ENCODE measurements at regions not wholly inside any gene's neighbourhood (a gene's known extent, or its start where the extent isn't known, plus 50 kb on each side); places are given as distances from the start of the nearest gene placed in this dataset.

- no peak overlapping the region for H3K4me2 ChIP-seq
- H3K9me2 ChIP-seq: no peaks in the 10 kb centered on the region
- H3K27me3 ChIP-seq (ENCODE audit: insufficient read depth): no peaks in the 10 kb centered on the region
- TF ChIP-seq NFIC (IDR thresholded peaks at IDR 0.05; ENCODE audit: borderline replicate concordance): no peak
- peak; percentile 43; the same call in 1 of the 2 replicates for TF ChIP-seq GATA2 (CRISPR knock-in tag; IDR thresholded peaks at IDR 0.05)
- ChIA-PET POLR2A (no interaction called here), CTCF (interaction anchor here (1.0 to 1.2 kb wide), 2 partner anchors 11 to 29 kb away, joined by 3 read pairs; no protein-coding TSS in a partner anchor)
- H3K9ac ChIP-seq: no peak overlapping the region
- H3F3A ChIP-seq (replicated peaks; ENCODE audit: insufficient read depth): no peaks in the 10 kb centered on the region
- no peaks in the 10 kb centered on the region for H3K79me2 ChIP-seq (ENCODE audit: insufficient read depth)
- no peaks in the 10 kb centered on the region; a peak in 1 of 4 replicates for H3K4me1 ChIP-seq (ENCODE audit: control insufficient read depth in 1 of 2, insufficient read depth in 2 of 2, low read depth in 1 of 2, low read length in 1 of 2)
- no peak overlapping the region for H3K4me3 ChIP-seq (ENCODE audit: low read depth in 2 of 2, low read length in 1 of 2)
- no peak overlapping the region for H3K27ac ChIP-seq (ENCODE audit: low read depth in 2 of 2, low read length in 1 of 2)
- H4K20me1 ChIP-seq (ENCODE audit: insufficient read depth): no peaks in the 10 kb centered on the region
- DNase-seq: peak; percentile 7
- no peak overlapping the region for H2AFZ ChIP-seq (ENCODE audit: low read depth)
- H3K36me3 ChIP-seq (replicated peaks in 1 of 2; ENCODE audit: control insufficient read depth in 1 of 2, insufficient read depth in 2 of 2, low read length in 1 of 2): no peaks in the 10 kb centered on the region
- 63% methylated on average over 1 of the region's 1 CpG for WGBS (ENCODE audit: low lambda C conversion rate)
- no peaks in the 10 kb centered on the region for H3K9me3 ChIP-seq
Observed at GRCh38 chr4:100838286-100838685, 320.5 kb upstream of the EMCN start.

GRCh38 chr4:100836929-100837328 is 319.1 kb upstream of the EMCN start:
- WGBS (ENCODE audit: low lambda C conversion rate): 50% methylated on average over 1 of the region's 1 CpG
- Histone ChIP-seq H3F3A (replicated peaks; ENCODE audit: insufficient read depth) (no peaks in the 10 kb centered on the region), H3K9me3 (no peaks in the 10 kb centered on the region), H3K4me3 (ENCODE audit: low read depth in 2 of 2, low read length in 1 of 2) (no peak overlapping the region), H3K27ac (ENCODE audit: low read depth in 2 of 2, low read length in 1 of 2) (no peak overlapping the region), H3K4me1 (ENCODE audit: control insufficient read depth in 1 of 2, insufficient read depth in 2 of 2, low read depth in 1 of 2, low read length in 1 of 2) (no peaks in the 10 kb centered on the region; a peak in 1 of 4 replicates), H3K36me3 (replicated peaks in 1 of 2; ENCODE audit: control insufficient read depth in 1 of 2, insufficient read depth in 2 of 2, low read length in 1 of 2) (no peaks in the 10 kb centered on the region), H3K4me2 (no peak overlapping the region), H3K9ac (no peak overlapping the region), H4K20me1 (ENCODE audit: insufficient read depth) (no peaks in the 10 kb centered on the region), H3K27me3 (ENCODE audit: insufficient read depth) (no peaks in the 10 kb centered on the region), H3K9me2 (no peaks in the 10 kb centered on the region), H2AFZ (ENCODE audit: low read depth) (no peak overlapping the region), H3K79me2 (ENCODE audit: insufficient read depth) (no peaks in the 10 kb centered on the region)
- TF ChIP-seq CTCF (IDR thresholded peaks at IDR 0.05) (no peak), JUND (IDR thresholded peaks at IDR 0.05) (no peak), EZH2phosphoT487 (IDR thresholded peaks at IDR 0.05; ENCODE audit: borderline replicate concordance, low read depth) (no peak), REST (IDR thresholded peaks at IDR 0.05; ENCODE audit: low read depth, low read length) (no peak), MXI1 (IDR thresholded peaks at IDR 0.05; ENCODE audit: low read depth, low read length) (no peak), IRF3 (IDR thresholded peaks at IDR 0.05; ENCODE audit: low read depth, low read length) (no peak), FOSL2 (IDR thresholded peaks at IDR 0.05; ENCODE audit: borderline replicate concordance, low read depth) (no peak), PBX3 (IDR thresholded peaks at IDR 0.05) (no peak), SIN3A (IDR thresholded peaks at IDR 0.05; ENCODE audit: borderline replicate concordance, low read depth, low read length) (no peak), USF2 (IDR thresholded peaks at IDR 0.05; ENCODE audit: borderline replicate concordance, low read depth, low read length) (no peak), RFX5 (IDR thresholded peaks at IDR 0.05; ENCODE audit: low read length) (no peak)
- ChIA-PET POLR2A (no interaction called here), CTCF (interaction anchor here (1.2 kb wide), 1 partner anchor 30 kb away, joined by 3 read pairs; no protein-coding TSS in a partner anchor)
- no peak for DNase-seq

Measured in SK-N-SH (cell line).